ENCODE measurements at regions not wholly inside any gene's neighbourhood (a gene's known extent, or its start where the extent isn't known, plus 50 kb on each side); places are given as distances from the start of the nearest gene placed in this dataset.

GRCh38 chr1:185562461-185563359 lies 171.5 kb upstream of the HMCN1 start:
- Histone ChIP-seq H2AFZ (ENCODE audit: low read depth, low read length) (no peak overlapping the region), H4K20me1 (ENCODE audit: insufficient read depth, low read length) (no peaks in the 10 kb centered on the region), H3K79me2 (ENCODE audit: insufficient read depth, low read length) (no peaks in the 10 kb centered on the region), H3K27ac (ENCODE audit: low read length) (no peak overlapping the region), H3K9me3 (ENCODE audit: insufficient read depth, low read length, severe bottlenecking) (no peaks in the 10 kb centered on the region), H3K4me1 (ENCODE audit: insufficient read depth, low read length) (peaks cover 20% of the 10 kb centered on the region), H3K27me3 (ENCODE audit: insufficient read depth, low read length, poor library complexity) (no peaks in the 10 kb centered on the region), H3K36me3 (ENCODE audit: insufficient read depth, low read length) (no peaks in the 10 kb centered on the region), H3K9ac (ENCODE audit: low read depth, low read length) (no peak overlapping the region), H3K4me3 (ENCODE audit: low read depth in 1 of 2, low read length in 2 of 2) (no peak overlapping the region), H3K4me2 (ENCODE audit: insufficient read depth, low read length) (no peak overlapping the region)
- DNase-seq, result no peak
- TF ChIP-seq EZH2 (IDR thresholded peaks at IDR 0.05; ENCODE audit: borderline replicate concordance, low read depth, low read length, severe bottlenecking), result no peak
- no peak for TF ChIP-seq CTCF (IDR thresholded peaks at IDR 0.05; ENCODE audit: borderline replicate concordance, extremely low read depth, low read length, poor library complexity, severe bottlenecking)
- no peak for ATAC-seq (ENCODE audit: insufficient read depth, low read depth)

- Histone ChIP-seq H3K36me3 (ENCODE audit: insufficient read depth, low read length) (no peaks in the 10 kb centered on the region), H3K79me2 (ENCODE audit: insufficient read depth, low read length) (no peaks in the 10 kb centered on the region), H3K4me3 (ENCODE audit: low read depth in 1 of 2, low read length in 2 of 2) (no peak overlapping the region), H3K27me3 (ENCODE audit: insufficient read depth, low read length, poor library complexity) (no peaks in the 10 kb centered on the region), H3K9me3 (ENCODE audit: insufficient read depth, low read length, severe bottlenecking) (no peaks in the 10 kb centered on the region), H3K4me2 (ENCODE audit: insufficient read depth, low read length) (no peak overlapping the region), H3K4me1 (ENCODE audit: insufficient read depth, low read length) (peaks cover 12% of the 10 kb centered on the region), H3K27ac (ENCODE audit: low read length) (no peak overlapping the region), H3K9ac (ENCODE audit: low read depth, low read length) (no peak overlapping the region), H4K20me1 (ENCODE audit: insufficient read depth, low read length) (no peaks in the 10 kb centered on the region), H2AFZ (ENCODE audit: low read depth, low read length) (no peak overlapping the region)
- TF ChIP-seq EZH2 (IDR thresholded peaks at IDR 0.05; ENCODE audit: borderline replicate concordance, low read depth, low read length, severe bottlenecking), result no peak
- no peak for TF ChIP-seq CTCF (IDR thresholded peaks at IDR 0.05; ENCODE audit: borderline replicate concordance, extremely low read depth, low read length, poor library complexity, severe bottlenecking)
- ATAC-seq (ENCODE audit: insufficient read depth, low read depth), result peak; percentile 70
- DNase-seq, result no peak
These were observed 172.6 kb upstream of the HMCN1 start for GRCh38 chr1:185561629-185562028.

GRCh38 chr1:185560760-185561159 lies 173.4 kb upstream of the HMCN1 start:
- H2AFZ ChIP-seq (ENCODE audit: low read depth, low read length), result no peak overlapping the region
- no peaks in the 10 kb centered on the region for H3K27me3 ChIP-seq (ENCODE audit: insufficient read depth, low read length, poor library complexity)
- H3K4me3 ChIP-seq (ENCODE audit: low read depth in 1 of 2, low read length in 2 of 2), result no peak overlapping the region
- H3K36me3 ChIP-seq (ENCODE audit: insufficient read depth, low read length), result no peaks in the 10 kb centered on the region
- no peak overlapping the region for H3K9ac ChIP-seq (ENCODE audit: low read depth, low read length)
- ATAC-seq (ENCODE audit: insufficient read depth, low read depth) (no peak), DNase-seq (no peak)
- TF ChIP-seq CTCF (IDR thresholded peaks at IDR 0.05; ENCODE audit: borderline replicate concordance, extremely low read depth, low read length, poor library complexity, severe bottlenecking) (no peak), EZH2 (IDR thresholded peaks at IDR 0.05; ENCODE audit: borderline replicate concordance, low read depth, low read length, severe bottlenecking) (no peak)
- no peaks in the 10 kb centered on the region for H3K9me3 ChIP-seq (ENCODE audit: insufficient read depth, low read length, severe bottlenecking)
- H4K20me1 ChIP-seq (ENCODE audit: insufficient read depth, low read length), result no peaks in the 10 kb centered on the region
- peaks cover 10% of the 10 kb centered on the region for H3K4me1 ChIP-seq (ENCODE audit: insufficient read depth, low read length)
- no peak overlapping the region for H3K27ac ChIP-seq (ENCODE audit: low read length)
- no peaks in the 10 kb centered on the region for H3K79me2 ChIP-seq (ENCODE audit: insufficient read depth, low read length)
- H3K4me2 ChIP-seq (ENCODE audit: insufficient read depth, low read length), result no peak overlapping the region
